ELF-1 (cell line): ENCODE measurements at regions not wholly inside any gene's neighbourhood (a gene's known extent, or its start where the extent isn't known, plus 50 kb on each side); places are given as distances from the start of the nearest gene placed in this dataset.

Experiments used
- DNase-seq: peaks from one replicate; pipeline ENCODE4 v3.0.0-alpha.2; 2016; ENCODE audit warnings: low read depth, low spot score

DNA sequence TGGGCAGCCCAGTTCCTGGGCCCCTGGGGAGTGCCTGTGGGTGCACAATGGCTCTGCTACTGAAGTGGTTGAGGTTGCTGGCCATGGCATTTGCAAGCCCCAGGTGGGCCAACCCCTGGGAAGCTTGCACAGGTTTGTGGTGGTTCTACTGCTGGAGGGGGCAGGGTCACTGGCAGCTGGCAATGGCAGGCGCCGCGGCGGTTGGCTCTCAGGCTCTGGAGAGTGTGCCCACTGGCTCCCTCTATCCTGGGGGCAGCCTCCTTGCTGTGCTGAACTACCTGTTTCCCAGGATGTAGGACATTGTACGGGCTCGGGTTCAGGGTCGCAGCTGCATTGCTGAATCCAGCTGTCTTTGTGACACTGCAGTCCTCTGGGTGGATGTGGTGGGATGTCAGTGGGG lies 180.2 kb upstream of the HES1 start:
- no peak for DNase-seq

DNA sequence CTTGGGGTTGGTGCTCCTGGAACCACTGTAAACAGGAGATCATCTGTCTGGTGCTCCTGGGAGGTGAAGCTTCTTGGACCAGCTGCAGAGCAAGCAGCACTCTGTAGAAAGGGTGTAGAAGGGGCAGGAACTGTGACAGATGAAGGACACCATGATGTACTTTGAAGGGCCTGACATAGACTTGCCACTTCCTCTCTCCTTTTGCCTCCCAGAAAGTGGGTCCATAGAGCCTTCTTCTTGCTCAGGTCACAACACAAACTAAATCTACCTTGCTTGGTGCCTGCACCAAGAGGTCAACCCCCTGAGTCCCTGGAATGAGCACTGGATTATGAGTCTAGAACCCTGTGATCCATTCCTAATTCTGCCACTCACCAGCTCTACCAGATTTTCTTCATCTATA lies 176.1 kb upstream of the HES1 start:
- no peak for DNase-seq

DNA sequence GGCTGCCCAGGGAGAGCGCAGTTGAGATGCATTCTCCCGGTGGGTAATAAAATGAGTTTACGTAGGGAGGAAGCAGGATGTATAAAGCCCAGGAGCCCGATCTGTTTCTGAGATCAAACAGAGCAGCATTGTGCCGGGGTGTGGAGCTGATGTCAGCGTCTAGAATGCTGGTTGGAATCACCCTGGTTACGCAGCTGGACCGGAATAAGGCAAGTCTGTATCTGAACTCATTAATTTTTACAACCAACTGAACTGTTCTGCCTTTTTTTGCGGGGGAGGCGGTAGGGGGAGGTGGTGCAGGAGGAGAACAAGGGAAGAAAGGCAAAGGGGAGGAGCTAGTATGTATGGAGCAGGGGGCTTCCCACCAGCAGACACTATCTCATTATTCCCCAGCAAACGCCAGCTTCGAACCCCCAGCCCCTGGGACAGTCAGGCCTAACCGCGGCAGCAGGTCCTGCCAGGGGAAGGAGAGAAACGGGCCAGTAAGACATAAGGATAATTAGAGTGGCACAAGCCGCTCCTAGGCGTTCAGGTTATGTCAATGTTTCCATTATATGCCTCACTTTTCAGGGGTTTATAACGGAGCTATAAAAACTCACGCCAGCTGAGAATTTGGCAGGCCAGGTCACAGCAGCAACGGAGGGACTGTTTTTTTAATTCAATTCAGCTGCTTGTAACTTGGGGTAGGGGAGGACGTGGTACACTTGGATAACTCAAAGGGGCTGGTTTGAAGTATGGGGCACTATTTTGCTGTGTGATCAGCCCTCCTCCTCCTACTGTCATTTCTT lies 175.3 kb upstream of the HES1 start:
- peak; percentile 76 for DNase-seq

DNA sequence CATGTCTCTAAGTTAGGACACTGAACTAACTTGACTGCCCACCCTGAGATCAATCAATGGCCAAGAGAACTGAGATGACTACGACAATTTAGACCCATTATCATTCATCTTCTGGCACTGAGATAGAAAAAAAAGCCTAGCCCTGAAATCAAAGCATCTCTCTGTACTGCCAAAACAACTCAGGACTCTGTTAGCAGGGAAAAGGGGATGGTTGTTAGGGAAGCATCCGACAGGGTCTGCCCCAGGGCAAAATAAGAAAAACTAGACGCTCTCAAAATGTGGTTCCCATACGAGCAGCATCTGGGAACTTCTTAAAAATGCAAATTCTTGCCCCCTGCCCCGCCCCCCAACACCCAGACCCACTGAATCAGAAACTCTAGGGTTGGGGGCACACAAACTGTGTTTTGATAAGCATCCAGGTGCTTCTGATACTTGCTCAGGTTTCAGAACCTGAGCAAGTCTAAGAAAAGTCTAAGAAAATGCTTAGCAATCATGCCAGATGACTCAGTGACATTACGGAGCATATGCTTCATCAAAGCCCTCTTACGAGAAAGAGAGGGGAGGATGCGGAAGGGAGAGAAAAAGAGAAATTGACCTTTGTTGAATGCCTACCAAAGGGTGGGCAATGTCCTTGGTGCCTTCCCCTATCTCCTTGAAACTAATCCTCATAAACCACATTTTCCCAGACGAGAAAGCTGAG lies 172.8 kb upstream of the HES1 start:
- peak; percentile 47 for DNase-seq

DNA sequence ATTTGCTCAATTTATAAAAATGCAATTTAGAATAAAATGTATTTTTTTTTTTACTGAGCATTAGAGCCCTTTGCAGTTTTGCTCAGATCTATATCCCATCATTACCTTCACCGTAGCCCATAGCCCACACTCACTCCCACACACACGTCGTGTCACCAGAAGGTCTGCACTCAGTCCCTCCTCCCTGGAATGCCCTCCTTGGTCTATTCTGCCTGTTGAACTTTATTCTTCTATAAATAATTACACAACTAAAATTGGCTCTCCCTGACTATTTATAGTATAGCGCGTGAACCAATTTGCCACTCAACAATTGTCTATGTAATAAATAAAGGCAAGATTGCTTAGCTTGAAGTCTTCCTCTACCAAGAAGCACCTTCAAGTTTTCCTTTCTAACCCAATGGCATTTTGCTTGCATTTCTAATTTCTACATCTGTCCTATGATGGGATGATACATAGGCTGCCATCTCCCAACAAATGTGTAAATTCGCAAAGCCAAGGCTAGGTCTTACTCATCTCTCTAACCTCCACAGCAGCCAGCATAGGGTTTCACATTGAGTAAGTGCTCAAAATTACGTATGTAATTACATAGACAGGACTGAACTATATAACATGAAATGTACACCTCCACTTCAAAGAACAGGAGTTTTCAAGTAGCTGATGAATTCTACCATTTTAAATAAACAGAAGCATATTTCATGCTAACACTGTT lies 172.0 kb upstream of the HES1 start:
- no peak for DNase-seq

DNA sequence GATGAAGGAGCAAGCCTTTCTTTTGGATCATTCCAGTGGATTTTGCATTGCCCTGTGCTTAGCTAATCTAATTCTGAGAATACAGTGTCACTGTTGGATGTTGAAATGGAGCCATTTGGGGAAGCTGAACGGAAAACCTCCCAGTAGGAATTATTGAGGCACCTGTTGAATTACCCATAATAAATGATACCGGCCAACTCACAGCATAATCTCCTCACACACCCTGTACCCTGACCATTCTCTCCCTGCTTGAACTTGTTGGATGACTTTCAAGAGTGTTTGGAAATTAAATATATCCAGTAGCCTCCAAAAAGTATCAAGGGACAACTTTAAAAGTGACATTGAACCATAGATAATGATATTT lies 171.4 kb upstream of the HES1 start:
- DNase-seq: no peak

DNA sequence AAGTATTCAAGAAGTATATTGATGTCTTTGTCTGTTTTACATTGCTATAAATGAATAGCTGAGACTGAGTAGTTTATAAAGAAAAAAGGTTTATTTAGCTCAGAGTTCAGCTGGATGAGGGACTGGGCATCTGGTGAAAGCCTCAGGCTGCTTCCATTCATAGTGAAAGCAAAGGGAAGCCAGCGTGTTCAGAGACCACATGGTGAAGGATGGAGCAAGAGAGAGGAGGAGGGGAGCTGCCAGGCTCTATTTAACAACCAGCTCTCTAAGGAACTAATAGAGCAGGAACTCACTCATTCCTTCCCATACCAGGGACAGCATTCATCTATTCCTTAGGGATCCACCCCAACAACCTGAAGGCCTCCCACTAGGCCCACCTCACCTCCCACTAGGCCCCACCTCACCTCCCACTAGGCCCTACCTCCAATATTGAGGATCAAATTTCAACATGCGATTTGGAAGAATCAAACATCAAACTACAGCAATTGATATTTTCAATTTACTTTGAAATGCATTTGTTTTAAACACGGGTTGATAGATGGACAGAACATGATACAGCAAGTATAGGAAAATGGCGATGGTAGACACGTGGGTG lies 167.5 kb upstream of the HES1 start:
- peak; percentile 43 for DNase-seq

DNA sequence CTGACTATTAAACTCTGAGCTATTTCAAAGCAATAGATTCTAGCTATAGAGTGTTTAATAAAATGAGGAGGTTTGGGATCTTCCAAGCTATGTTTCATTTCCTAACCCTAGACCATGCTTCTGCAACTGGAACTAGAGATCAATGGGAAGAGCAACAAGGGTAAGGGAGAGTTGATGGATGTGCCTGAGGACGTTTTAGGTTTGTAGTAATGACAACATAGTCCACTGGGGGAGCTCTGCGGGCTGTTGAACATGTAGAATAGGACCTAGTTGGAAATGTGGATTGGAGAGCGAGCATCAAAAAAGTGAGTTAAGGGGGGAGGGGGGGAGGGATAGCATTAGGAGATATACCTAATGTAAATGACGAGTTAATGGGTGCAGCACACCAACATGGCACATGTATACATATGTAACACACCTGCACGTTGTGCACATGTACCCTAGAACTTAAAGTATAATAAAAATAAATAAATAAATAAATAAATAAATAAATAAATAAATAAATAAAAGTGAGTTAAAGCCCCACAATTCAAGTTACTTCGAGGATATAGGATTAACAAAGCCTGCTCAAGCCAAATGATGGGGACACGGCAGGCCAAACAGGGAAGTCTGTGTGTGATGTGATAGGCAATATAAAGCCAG lies 165.7 kb upstream of the HES1 start:
- peak; percentile 88 for DNase-seq

DNA sequence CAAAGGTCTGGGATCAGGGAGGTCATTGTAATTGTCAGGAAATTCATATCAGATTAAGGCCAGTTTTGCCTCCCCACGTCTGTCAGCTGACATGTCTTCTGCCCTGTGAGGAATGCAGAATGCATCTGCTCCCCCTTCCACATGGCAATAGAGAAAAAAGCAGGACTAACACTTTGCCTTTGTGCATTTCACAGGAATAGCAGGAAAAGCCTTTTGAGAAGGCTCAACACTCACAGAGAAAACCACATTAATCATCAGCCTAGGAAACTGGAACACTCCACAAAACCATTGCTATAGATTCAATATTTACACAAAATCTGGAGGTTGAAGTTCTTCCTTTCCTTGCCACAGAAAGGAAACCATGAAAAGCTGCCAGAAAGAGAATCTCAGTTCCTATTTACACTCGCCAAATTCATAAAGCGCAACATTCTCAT lies 165.2 kb upstream of the HES1 start:
- no peak for DNase-seq

DNA sequence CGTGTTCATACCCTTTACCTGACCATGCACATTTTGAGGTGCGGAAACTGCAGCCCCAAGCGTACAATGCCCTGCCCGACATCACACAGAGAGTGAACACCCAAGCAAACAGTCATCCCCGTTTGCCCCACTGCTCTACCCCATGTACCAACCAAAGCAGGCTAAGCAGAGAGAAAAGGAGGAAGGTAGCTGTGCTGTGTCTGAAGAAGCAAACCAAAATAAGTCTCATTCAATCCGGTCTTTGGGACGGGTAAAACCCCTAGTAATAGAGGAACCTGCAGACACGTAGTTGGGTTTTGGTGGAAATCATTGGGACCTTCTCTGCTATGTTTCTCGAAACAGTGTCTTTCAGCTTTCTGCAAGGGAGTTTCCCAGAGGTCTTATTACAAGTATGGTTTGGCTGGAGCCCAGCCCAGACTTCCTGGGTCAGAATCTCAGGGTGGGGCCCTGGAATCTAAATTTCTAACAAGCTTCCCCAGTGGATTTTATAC lies 164.6 kb upstream of the HES1 start:
- DNase-seq: no peak

DNA sequence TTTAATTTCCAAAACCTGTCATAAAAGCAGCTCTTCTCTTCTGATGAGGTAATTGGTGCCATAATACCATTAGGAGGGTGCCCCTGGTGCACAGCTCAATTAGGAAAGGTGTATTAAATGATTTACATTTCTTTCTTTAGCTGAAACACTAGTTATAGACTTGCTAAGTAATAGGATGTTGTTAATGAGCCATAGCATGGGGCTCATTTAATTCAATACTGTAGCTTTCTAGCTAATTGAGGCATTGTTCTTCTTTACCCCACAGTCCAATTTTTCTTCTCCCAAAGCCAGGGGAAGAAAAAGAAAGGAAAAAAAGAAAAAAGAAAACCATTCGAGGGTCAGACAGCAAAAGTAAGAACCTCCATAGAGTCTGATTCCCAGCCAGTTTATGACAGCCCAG lies 164.0 kb upstream of the HES1 start:
- DNase-seq: no peak

DNA sequence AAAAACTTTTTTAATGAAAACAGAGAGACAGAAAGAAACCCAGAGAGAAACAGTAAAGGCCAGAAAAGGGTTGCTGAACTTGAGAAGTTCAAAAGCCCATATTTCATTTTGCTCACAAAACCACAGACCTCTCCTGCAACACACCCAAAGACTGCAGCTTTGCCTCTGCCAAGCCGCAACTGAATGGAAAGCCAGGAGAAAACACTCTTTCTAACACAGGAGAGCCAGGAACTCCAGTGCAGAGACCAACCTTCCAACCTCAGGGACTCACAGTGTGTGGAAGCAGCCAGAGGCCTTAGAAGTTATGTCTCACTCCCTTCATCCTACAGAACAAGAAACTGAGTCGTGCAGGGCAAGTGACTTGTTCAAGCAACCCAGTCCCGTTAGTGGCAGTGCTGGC lies 163.1 kb upstream of the HES1 start:
- DNase-seq: no peak

DNA sequence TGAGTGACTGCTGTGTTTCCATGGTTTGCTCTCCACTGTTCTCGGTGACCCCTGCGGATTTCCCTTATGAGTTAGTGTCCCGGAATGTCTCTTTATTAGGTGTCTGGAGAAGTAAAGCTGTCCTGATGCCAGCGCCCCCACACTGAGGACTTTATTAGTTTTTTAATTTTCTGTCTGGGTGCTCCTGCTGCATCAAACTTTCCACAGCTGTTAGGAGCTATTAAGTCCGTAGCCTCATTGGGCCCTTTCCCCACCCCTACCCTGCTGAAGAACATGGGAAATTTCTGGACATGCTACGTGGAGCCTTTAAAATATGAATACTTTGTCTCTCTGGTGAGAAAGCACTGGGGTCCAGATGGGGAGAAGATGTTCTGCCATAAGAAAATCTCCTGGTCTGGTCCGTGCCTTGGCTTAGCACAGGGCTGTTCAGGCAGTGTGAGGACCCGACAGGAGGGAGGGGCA lies 161.7 kb upstream of the HES1 start:
- no peak for DNase-seq

DNA sequence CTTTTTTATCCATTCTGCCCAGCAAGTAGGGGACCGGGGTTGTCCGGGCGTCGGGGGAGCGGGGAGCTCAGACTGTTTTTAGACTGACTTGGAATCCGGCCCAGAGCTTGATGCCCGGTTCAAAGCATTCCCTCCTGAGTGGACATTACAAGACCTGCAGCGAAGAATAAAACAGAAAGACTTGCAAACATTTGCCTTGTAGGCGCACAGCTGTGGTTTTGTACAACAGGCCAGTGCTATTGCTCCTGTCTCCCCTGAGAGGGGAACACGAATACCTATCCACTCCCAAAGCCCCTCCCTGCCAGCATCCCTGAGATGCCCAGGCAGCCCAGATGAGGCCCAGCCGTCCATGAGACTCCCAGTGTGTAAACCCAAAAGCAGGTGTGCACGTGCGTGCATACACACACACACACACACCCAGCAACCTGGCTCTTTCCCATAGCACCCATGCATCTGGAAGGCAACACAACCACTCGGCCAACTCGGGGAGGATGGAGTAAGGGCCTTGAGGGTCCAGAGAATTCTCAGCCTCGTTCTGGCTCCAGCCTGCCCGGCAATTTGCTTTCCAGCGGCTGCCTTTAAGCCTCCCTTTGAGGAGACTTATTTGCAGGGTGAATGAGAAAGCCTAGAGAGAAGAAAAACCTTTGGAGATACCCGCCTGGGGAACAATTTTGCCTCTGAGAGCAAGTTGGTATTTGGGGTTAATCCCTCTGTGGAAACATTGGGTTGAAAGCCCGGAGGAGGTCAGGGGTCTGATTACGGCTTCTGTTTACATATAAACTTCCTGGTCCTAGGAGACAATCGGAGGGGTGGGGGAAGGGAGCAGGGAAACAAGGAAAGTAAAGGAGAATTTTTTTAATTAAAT lies 161.0 kb upstream of the HES1 start:
- peak; percentile 96 for DNase-seq

DNA sequence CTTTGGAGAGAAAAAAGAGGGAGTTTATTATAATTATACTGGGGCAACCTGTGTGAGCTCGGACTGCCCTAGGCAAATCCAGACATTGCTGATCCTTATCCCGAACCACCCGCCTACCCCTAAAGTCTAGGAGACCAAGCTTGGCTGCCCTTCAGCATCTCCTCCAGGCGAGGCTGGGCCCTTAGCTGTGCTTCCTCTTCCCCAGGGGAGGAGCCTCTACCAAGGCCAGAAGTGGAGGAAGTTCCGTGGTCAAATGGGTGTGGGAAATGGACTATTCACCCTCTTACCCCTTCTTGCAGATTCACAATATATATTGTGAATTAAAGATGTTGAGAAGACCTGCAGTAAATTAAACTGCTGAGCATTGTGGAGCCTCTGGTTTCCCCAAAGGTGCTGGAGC lies 158.3 kb upstream of the HES1 start:
- DNase-seq: no peak

DNA sequence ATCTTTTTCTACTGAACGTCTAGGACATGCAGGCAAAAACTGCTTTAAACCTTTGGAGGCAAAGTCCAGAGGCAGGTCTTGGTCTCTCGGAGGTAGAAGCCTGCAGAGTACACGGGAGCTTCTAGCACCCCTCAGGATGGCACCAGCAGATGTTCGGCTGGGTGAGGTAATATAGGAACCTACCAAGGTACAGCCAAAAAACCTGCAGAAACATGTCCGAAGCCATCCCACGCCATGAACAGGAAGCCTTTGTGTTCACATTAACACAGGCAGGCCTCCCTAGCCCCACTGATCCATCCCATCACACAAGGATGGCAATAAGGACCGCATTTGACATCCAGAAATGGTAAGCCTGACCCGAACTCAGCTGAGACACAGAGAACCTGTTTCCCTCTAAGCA lies 157.9 kb upstream of the HES1 start:
- DNase-seq: no peak

DNA sequence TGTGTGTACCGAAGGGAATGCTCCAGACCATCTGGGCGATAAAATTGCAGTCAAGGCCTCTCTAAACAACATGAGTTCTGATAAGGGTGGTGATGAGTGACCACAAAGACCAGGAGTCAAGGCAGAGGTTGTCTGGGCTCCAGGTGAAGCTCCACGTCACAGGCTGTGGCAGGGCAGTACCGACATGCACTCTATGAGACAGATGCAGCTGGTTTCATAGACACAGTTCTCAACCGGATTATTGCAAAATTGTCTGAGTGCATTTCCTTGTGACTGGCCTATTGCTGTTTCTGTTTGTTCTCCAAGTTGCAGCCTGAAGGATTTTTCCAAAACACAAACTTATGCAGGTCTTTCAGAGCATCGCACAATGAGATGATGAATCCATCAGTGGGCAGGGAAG lies 157.5 kb upstream of the HES1 start:
- DNase-seq: no peak

DNA sequence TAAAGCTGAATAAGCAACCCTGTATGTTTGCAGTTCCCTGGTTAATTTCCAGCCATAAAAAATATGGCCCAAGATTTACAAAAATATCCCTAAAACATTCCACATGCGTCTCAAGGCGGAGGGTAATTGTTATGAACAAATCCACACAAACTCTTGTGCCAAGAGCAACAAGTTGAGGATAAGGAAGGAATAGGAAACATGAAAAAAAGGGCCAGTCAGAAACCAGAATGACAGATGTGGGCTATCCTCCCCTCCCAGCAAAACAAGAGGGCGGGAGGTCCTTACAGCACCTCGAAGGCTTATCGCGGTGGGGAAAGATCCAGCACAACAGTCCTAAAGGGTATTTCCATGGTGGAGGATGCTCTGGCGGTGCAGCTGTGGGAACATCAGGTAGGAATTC lies 155.6 kb upstream of the HES1 start:
- no peak for DNase-seq

DNA sequence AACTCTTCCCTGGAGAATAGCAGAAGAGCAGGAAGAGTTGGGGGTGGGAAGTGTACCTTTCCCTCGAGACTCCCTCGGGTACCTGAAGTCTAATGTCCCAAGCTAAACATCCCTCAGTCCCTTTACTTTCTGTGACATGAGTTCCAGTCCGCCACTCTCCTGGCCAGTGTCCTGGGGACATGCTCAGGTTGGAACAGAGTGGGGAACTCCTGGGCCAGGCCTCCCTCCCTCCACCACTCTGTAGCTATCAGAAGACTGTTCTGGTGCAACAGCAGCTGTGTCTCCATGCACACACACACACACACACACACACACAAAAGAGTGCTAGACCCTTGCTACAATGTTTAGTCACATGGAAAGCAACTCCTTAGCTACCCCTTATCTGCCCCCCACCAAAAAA lies 155.0 kb upstream of the HES1 start:
- DNase-seq: no peak

DNA sequence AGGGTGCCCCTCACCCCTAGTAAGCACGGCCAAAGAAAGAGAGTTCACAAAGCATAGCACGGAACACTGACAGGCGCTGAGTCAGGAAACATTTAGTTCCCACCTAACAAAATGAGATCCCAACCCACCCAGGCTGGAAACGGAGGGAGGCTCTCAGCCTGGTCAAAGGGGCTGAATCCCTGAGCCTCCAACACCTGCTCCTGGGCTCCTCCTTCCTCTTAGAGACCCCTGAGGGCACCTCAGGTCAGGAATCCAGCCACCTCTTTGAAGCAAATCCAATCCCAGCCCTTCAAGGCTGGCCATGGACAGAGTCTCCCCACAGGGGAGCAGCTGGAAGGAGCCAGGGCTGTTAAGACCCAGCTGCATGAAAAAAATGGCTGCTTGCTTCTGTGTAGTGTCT lies 154.4 kb upstream of the HES1 start:
- DNase-seq: peak; percentile 88

DNA sequence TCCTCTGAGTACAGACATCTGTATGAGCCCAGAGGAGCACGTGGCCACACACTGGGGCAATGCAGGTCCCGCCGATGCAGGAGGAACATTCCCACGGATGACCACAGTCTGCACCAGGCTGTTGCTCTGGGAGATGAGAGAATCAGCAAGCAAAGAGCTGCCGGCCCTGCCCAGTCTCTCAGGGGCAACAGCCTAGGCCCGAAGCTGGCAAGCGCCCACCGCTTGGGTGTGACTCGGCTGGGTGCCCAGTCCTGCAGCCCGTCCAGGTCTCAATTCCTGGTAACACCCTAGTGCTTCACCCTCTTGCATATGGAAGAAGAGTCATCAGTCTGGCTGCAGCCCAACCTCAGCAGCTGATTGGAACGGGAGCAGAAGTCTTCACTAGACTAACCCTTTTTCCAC lies 153.7 kb upstream of the HES1 start:
- DNase-seq: no peak
